GM21717 (cell line): ENCODE measurements at regions not wholly inside any gene's neighbourhood (a gene's known extent, or its start where the extent isn't known, plus 50 kb on each side); places are given as distances from the start of the nearest gene placed in this dataset.

Source experiments
- ATAC-seq: cut with Tn5 transposase; IDR thresholded peaks from one replicate; pipeline ENCODE4 v1.9.1; 2021; ENCODE audit warnings: mild to moderate bottlenecking, moderate library complexity; ENCODE audit not compliant: unreplicated experiment

DNA sequence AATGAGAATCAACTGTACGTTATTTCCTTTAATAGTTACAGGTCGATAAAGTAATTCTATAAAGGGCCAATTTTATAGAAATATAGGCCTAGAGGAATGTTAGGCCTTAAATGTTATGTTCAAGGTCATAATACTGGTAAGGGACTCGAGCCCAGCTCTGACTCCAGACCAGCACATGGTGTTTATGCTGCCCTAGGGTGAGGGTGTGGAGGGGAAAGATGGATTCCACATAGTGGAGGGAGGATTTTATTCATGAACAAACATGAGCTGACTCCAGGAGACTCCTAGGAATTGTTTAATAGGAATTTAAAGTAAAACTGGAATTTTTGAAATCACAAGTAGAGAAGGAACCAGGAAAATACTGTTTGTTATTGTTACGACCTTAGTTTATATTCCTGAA, 139.9 kb downstream of the LACC1 start:
- no peak for ATAC-seq

- ATAC-seq = no peak
These were observed 141.7 kb downstream of the LACC1 start for GRCh38 chr13:44021422-44021821.

- ATAC-seq = no peak
These were observed 142.5 kb downstream of the LACC1 start for GRCh38 chr13:44022196-44022595.

DNA sequence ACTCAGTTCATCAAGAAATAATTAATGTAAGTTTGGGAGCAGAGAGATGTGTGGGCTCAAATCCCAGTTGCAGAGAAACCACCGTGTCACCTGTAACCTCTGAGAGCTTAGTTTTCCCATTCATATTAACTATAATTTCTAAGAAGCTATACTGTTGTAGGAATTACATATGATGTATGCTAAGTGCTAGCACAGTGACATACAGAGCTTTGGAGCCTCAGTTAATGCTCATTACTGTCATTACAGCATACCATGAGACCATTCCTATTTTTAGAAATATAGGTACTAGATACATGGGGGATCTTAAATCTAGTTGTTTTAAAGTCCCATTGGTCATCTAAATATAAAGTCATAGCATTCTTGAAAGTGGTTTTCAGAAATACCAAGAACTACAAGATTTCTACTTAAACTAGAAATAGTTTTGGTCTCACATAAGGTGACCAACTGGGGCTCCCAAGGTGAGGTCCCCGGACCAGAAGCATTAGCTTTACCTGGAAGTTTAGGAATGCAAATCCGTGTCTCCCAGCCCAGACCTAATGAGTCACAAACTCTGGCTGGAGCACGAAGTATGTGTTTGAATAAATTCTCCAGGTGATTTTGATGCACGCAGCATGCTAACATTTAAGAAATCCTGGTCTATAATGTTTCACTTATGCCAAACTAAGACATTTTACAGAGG, 144.6 kb downstream of the LACC1 start:
- no peak for ATAC-seq

- ATAC-seq = no peak
These were observed 145.1 kb downstream of the LACC1 start for GRCh38 chr13:44024846-44025195.

DNA sequence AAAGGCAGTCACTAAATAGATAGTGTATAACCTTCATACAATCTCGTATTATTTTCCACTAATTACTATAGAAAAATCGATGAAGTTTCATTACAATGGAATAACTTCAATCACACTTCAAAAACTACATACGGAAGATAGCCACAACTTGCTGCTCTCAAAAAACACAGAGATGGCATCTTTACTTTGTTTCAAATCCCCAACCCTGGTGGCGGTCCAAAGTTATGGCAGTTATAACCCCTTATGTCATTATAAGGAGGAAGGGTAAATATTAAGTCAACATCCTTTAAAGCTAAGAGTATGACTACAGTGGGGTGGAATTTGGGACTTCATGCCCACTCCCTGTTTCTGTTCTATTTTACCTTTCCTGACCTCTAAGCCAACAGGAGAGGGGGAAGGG, 146.5 kb downstream of the LACC1 start:
- ATAC-seq = no peak

GRCh38 chr13:44028734-44029133, 149.0 kb downstream of the LACC1 start:
- ATAC-seq = no peak

DNA sequence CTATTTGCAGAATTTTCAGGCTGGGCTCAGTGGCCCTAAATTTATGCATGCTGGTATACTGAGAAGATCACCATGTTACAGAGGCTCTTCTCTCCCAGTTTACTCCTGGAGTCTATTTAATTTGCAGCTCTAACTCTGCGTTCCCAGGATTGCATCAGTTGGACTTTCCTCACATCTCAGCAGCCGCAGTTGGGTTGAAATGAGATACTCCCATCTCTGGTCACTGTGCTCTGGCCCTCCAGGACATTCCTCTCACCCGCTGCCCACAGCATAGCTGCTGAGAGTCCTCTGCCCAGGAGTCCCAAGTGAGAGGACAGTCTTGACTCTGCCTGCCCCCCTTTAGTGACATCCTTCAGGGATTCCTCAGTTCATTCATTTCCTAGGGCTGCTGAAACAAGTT, 150.9 kb downstream of the LACC1 start:
- ATAC-seq = no peak

DNA sequence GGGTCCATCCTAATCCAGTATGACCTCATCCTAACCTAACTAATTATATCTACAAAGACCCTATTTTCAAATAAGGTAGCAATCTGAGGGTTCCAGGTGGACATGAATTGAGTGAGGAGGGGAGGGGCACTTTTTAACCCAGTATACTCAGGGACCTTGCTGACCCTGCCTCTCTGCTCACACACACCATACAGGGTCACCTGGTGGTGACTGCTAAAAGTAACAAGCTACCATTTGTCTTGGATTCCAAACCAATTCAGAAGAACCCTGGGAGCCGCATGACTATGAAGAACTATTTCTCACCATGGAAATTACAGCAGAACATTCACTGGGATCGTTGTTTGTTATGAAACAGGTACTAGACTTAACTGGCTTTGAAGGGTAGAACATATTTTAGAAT, 151.9 kb downstream of the LACC1 start:
- ATAC-seq = no peak

DNA sequence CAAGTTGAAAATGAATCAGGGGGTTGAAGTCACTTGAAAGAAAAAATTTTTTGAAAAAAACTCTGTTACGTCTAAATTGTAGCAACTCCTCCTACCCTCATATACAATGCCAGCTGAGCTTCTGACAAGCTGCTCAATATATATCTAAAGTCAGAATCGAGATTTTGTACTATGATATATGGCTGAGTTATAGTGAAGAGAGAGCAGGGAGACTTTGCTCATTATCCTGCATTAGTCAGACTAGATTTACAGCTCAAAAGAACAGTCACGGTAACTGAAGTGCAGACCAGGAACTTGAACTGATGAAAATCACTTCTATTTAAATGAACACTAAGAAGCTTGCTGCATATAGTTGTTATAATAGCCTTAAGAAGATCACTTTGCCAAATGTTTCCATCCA, 153.1 kb downstream of the LACC1 start:
- ATAC-seq = no peak

DNA sequence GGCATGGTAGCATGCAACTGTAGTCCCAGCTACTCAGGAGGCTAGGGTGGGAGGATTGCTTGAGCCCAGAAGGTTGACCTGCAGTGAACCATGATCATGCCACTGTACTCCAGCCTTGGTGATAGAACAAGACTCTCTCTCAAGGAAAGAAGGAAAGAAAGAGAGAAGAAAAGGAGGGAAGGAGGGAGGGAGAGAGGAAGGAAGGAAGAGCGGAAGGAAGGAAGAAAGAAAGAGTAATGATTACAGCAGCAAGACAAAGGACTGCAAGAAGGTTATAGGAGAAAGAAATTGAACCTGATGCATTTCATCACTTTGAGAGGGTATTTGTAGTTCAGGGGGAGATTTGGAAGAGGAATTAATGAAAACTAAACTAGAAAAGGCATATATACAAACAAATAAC, 155.7 kb downstream of the LACC1 start:
- ATAC-seq = no peak

DNA sequence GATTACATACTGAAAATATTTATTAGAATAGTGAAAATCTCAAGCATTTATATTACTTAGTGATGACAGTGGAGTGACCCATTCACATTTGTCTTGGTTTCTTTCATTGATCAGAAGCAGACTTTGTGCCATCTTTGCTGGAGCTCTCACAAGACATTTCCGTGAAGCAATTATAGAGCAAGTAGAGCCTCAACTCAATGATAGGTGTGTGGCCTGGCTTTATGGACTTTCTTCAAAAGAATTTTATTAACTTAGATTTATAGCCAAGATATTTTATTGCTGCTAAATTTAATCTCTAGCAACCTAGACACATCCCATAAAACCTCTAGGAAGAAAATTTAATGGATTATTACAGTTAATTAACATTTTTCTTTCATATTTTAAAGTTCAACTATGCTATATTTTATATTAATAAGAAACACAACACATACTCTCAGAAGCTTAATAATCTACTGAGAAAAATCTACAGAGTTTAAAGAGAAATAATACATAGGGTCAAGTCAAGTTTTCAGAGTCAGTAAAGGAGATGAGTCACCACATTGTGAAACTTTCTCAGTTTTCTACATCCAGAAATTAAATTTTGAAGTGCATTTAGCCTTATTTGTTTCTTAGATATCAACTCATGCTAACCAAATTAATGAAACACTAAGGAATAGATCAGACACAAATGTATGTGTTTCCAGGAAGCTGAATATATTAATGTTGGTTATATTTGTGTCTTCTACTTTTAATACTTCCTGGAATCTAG, 160.5 kb downstream of the LACC1 start:
- ATAC-seq = no peak

DNA sequence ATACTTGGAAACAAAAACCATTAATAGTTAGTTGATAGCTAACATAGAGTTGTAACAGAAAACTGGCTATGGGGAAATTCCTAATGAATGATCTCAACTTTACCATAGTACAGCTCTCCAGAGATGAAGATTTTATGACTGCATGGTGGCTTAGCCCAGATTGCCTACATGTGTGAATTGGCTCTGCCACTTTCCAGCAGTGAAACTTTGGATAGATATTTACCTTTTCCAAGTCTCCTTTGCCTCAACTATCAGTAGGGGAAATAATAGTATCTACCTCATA, 161.1 kb downstream of the LACC1 start:
- ATAC-seq = no peak

DNA sequence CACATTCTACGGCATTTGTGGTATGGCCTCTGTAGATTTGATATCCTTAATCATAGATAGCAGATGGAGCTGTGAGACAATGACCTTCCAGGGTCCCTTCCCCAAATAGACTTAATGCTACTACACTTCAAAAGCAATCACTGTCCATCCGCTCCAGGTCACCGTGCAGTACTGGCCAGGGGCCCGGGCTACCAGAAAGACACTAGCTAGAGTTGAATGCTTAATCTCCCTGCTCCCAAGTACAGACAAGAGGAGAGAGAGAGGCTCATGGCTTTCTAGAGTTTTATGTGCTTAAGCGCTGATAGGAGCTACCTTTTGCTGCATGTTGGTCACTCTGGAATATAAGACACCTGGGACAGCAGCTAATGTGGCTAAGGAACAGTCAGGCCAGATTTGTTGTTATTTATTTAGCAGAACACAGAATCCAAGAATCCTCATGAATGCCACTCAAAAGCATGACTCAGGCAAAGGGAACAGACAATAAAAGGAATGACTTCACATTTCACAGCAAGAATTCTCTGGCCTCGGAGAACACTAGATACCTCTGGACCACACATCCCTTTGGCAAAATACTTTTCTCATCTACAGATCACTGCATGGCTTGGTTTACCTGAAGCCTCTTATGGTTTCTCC, 165.0 kb downstream of the LACC1 start:
- ATAC-seq = no peak

- ATAC-seq = no peak
These were observed 165.5 kb downstream of the LACC1 start for GRCh38 chr13:44045180-44045562.

DNA sequence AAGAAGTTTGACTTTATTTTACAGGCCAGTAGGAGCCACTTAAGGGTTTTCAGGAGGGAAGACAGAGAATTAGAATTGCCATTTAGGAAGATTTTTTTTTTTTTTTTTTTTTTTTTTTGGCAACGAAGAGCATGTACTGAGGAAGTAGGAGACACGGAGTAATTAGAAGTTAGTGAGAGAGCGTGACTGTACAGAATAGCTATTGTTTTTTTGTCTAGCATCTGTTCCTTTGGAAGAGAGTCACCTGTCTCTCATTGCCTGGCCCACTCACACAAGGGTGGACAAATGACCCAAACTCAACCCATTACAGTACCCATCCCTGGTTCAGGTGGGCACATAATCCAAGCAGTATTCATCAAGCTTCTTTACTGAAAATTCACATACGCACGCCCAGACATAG, 166.7 kb downstream of the LACC1 start:
- ATAC-seq = no peak

- no peak for ATAC-seq
These were observed 168.6 kb downstream of the LACC1 start for GRCh38 chr13:44048326-44048725.

GRCh38 chr13:44049081-44049945, 169.6 kb downstream of the LACC1 start:
- ATAC-seq = no peak

DNA sequence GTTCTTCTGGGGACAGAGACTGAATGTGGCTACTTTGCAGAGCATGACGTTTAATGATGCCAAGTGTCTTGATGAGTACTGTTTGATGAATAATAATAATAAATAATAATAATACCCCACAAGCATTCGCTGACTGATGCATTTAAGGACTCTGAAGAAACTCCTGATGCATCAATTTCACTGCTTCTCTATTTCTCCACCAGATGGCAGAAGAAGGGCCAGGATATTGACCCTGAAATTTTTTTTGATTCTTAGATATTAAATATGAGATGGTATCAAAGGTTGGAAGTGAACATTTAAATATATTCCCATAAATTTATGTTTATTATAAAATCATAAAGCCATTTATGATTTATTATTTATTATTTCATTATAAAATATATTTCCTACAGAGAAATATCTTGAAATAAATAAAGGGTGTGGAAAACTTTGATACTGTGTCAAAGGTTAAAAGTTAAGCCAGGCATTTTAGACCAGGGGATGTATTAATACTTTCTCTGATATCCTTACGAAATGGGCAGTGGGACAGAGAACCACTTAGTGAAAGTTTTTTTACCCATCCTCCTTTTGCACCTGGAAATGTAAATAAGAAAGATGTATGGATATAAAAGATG, 170.9 kb downstream of the LACC1 start:
- no peak for ATAC-seq

- ATAC-seq = no peak
These were observed 171.7 kb downstream of the LACC1 start for GRCh38 chr13:44051405-44051804.
